IMR-90 (cell line): ENCODE measurements at regions not wholly inside any gene's neighbourhood (a gene's known extent, or its start where the extent isn't known, plus 50 kb on each side); places are given as distances from the start of the nearest gene placed in this dataset.

ENCODE experiments used
- ATAC-seq: fragments of 200-7000 bp; cut with Tn5 transposase; 2 replicates; pipeline ENCODE4 v1.9.1; 2020; ENCODE audit warnings: low read depth, mild to moderate bottlenecking, moderate library complexity
- BruUV-seq: library from RNA; stranded (reverse); fragments of 400-500 nt; replicated peaks from 2 replicates; lab custom pipeline; 2021; lab: Mats Ljungman, UMichigan
- CTCF ChIA-PET: fragments of 300-600 bp; formaldehyde crosslinking; extraction: SDS; loops from one replicate; lab custom pipeline; 2021; ENCODE audit warnings: antibody characterized with exemption; lab: Yijun Ruan, JAX
- POLR2A ChIA-PET: fragments of 300-600 bp; sonication (Branson Sonifier 250); formaldehyde crosslinking; loops from one replicate; lab custom pipeline; 2022; ENCODE audit warnings: antibody characterized with exemption; ENCODE audit not compliant: unreplicated experiment; lab: Charles Lee
- DNase-seq: peaks from one replicate; pipeline ENCODE4 v3.0.0; 2013
- H2AFZ ChIP-seq: replicated peaks from 2 replicates; pipeline ENCODE3; 2013; ENCODE audit warnings: low read length, mild to moderate bottlenecking; ENCODE audit not compliant: poor library complexity
- H2AK5ac ChIP-seq: 2 replicates; pipeline ENCODE4 v1.6.1; 2013; ENCODE audit warnings: low read depth, low read length, inconsistent platforms
- H2AK9ac ChIP-seq: replicated peaks from 2 replicates; pipeline ENCODE3; 2013; ENCODE audit warnings: mild to moderate bottlenecking, low read depth, low read length, moderate library complexity; ENCODE audit not compliant: poor library complexity
- H2BK120ac ChIP-seq: 2 replicates; pipeline ENCODE4 v1.6.1; 2013; ENCODE audit warnings: low read depth, low read length, inconsistent platforms
- H2BK15ac ChIP-seq: 3 replicates; pipeline ENCODE4 v1.6.1; 2013; ENCODE audit warnings: low read depth, low read length, inconsistent platforms
- H2BK20ac ChIP-seq: 2 replicates; pipeline ENCODE4 v1.6.1; 2013; ENCODE audit warnings: low read depth, mild to moderate bottlenecking, inconsistent platforms, low read length, moderate library complexity
- H2BK5ac ChIP-seq: 2 replicates; pipeline ENCODE4 v1.6.1; 2013; ENCODE audit warnings: mild to moderate bottlenecking, low read depth, low read length, inconsistent platforms; ENCODE audit not compliant: poor library complexity, severe bottlenecking
- H3K14ac ChIP-seq: replicated peaks from 2 replicates; pipeline ENCODE4 v1.6.1; 2013; ENCODE audit warnings: low read depth, low read length, inconsistent platforms
- H3K18ac ChIP-seq: 2 replicates; pipeline ENCODE4 v1.6.1; 2013; ENCODE audit warnings: low read depth, low read length, control low read depth
- H3K23ac ChIP-seq: 2 replicates; pipeline ENCODE4 v1.6.1; 2013; ENCODE audit warnings: low read depth, low read length, inconsistent platforms
- H3K27ac ChIP-seq: 2 replicates; pipeline ENCODE4 v1.5.1; 2013; ENCODE audit warnings: mild to moderate bottlenecking, control low read depth, low read length; ENCODE audit not compliant: insufficient read depth
- H3K27me3 ChIP-seq: 2 replicates; pipeline ENCODE4 v1.6.1; 2013; ENCODE audit warnings: low read length; ENCODE audit not compliant: control insufficient read depth, insufficient read depth
- H3K36me3 ChIP-seq: 2 replicates; pipeline ENCODE4 v1.6.1; 2013; ENCODE audit warnings: low read length, mixed read lengths; ENCODE audit not compliant: control insufficient read depth, insufficient read depth
- H3K4ac ChIP-seq: 2 replicates; pipeline ENCODE4 v1.6.1; 2013; ENCODE audit warnings: low read depth, low read length, inconsistent platforms
- H3K4me1 ChIP-seq: 2 replicates; pipeline ENCODE4 v1.6.1; 2013; ENCODE audit warnings: low read length, mixed read lengths; ENCODE audit not compliant: control insufficient read depth, insufficient read depth
- H3K4me2 ChIP-seq: 2 replicates; pipeline ENCODE4 v1.6.1; 2013; ENCODE audit warnings: low read depth, mild to moderate bottlenecking, control low read depth, low read length, moderate library complexity
- H3K4me3 ChIP-seq: 2 replicates; pipeline ENCODE4 v1.5.1; 2013; ENCODE audit warnings: low read depth, mild to moderate bottlenecking, control low read depth, low read length, moderate library complexity; ENCODE audit not compliant: insufficient read depth
- H3K56ac ChIP-seq: 2 replicates; pipeline ENCODE4 v1.6.1; 2013; ENCODE audit warnings: low read length, inconsistent platforms; ENCODE audit not compliant: insufficient read depth; ENCODE audit errors: extremely low read depth
- H3K79me1 ChIP-seq, 2 experiments: 2 replicates each; pipeline ENCODE4 v1.6.1; 2013; ENCODE audit warnings: low read length in 2 of 2, inconsistent platforms in 1 of 2, low read depth in 1 of 2
- H3K9ac ChIP-seq: 2 replicates; pipeline ENCODE4 v1.6.1; 2013; ENCODE audit warnings: low read depth, low read length, control low read depth
- H3K9me1 ChIP-seq: 2 replicates; pipeline ENCODE4 v1.6.1; 2013; ENCODE audit warnings: low read length, inconsistent platforms; ENCODE audit not compliant: insufficient read depth
- H3K9me3 ChIP-seq: 2 replicates; pipeline ENCODE4 v1.6.1; 2013; ENCODE audit warnings: low read length; ENCODE audit not compliant: control insufficient read depth, insufficient read depth
- H4K20me1 ChIP-seq: 2 replicates; pipeline ENCODE4 v1.6.1; 2013; ENCODE audit warnings: low read length, inconsistent platforms; ENCODE audit not compliant: insufficient read depth
- H4K5ac ChIP-seq: 2 replicates; pipeline ENCODE4 v1.6.1; 2013; ENCODE audit warnings: mild to moderate bottlenecking, low read depth, low read length, control low read depth
- H4K8ac ChIP-seq, 2 experiments: 2 replicates each; pipeline ENCODE4 v1.6.1; 2013; ENCODE audit warnings: low read depth in 2 of 2, low read length in 2 of 2, control low read depth in 1 of 2, inconsistent platforms in 1 of 2
- H4K91ac ChIP-seq: 2 replicates; pipeline ENCODE4 v1.6.1; 2013; ENCODE audit warnings: low read depth, low read length, inconsistent platforms; ENCODE audit not compliant: insufficient read depth
- BHLHE40 ChIP-seq: fragments of 150-350 bp; IDR thresholded peaks from 2 replicates; pipeline ENCODE4 v1.6.1; 2016; ENCODE audit warnings: mild to moderate bottlenecking, low read depth, low read length
- CEBPB ChIP-seq: IDR thresholded peaks from 2 replicates; pipeline ENCODE4 v1.6.1; 2012; ENCODE audit warnings: low read depth, low read length, improper control_type of control experiment
- CHD1 ChIP-seq: IDR thresholded peaks from 2 replicates; pipeline ENCODE4 v1.6.1; 2012; ENCODE audit warnings: low read depth, low read length, improper control_type of control experiment
- FOS ChIP-seq: fragments of 150-350 bp; IDR thresholded peaks from 2 replicates; pipeline ENCODE4 v1.6.1; 2016; ENCODE audit warnings: low read depth, low read length
- MAZ ChIP-seq: IDR thresholded peaks from 2 replicates; pipeline ENCODE4 v1.6.1; 2012; ENCODE audit warnings: low read depth, mild to moderate bottlenecking, low read length, improper control_type of control experiment, moderate library complexity, borderline replicate concordance
- POLR2A ChIP-seq: IDR thresholded peaks from 2 replicates; pipeline ENCODE4 v1.6.1; 2012; ENCODE audit warnings: mild to moderate bottlenecking, low read depth, low read length
- RFX5 ChIP-seq: IDR thresholded peaks from 2 replicates; pipeline ENCODE4 v1.8.0; 2012; ENCODE audit warnings: low read depth, mild to moderate bottlenecking, low read length, moderate library complexity
- WGBS, 2 experiments: methylation state at CpG; one replicate each; pipeline versions ENCODE4 v1.1.5 to v1.1.7; 2013; ENCODE audit warnings: missing lambda C conversion rate in 2 of 2; ENCODE audit not compliant: insufficient read length in 1 of 2; ENCODE audit errors: extremely low coverage in 2 of 2; 5-methylcytosine and 5-hydroxymethylcytosine counted together
- dilution Hi-C: fragments of 300-500 bp; cut with HindIII; formaldehyde crosslinking; loops from one replicate; pipeline ENCODE4 v1.14.3; 2018; ENCODE audit warnings: low sequenced_read_pairs; ENCODE audit not compliant: unreplicated experiment
- in situ Hi-C: fragments of 300-500 bp; cut with MboI; formaldehyde crosslinking; loops from 3 replicates; pipeline ENCODE4 v1.14.3; 2019; ENCODE audit warnings: low sequenced_read_pairs, inconsistent platforms, mixed read lengths
- intact Hi-C: fragments of 100-400 bp; cut with micrococcal nuclease; formaldehyde crosslinking; loops from 2 replicates; pipeline ENCODE4 v1.10.0; 2022
- TF ChIP-seq, protein P1 (sequence below): fragments of 150-350 bp; IDR thresholded peaks from 2 replicates; pipeline ENCODE4 v1.6.1; 2016; ENCODE audit warnings: low read depth, mild to moderate bottlenecking, low read length, moderate library complexity, borderline replicate concordance
- TF ChIP-seq, protein P2 (sequence below): conservative IDR thresholded peaks from 2 replicates; pipeline ENCODE4 v1.5.1; 2012; ENCODE audit warnings: mild to moderate bottlenecking, low read depth, low read length, improper control_type of control experiment
- TF ChIP-seq, protein P3 (sequence below): fragments of 150-350 bp; IDR thresholded peaks from 2 replicates; pipeline ENCODE4 v1.6.1; 2017; ENCODE audit warnings: mild to moderate bottlenecking, antibody characterized with exemption, low read length, low read depth

DNA sequence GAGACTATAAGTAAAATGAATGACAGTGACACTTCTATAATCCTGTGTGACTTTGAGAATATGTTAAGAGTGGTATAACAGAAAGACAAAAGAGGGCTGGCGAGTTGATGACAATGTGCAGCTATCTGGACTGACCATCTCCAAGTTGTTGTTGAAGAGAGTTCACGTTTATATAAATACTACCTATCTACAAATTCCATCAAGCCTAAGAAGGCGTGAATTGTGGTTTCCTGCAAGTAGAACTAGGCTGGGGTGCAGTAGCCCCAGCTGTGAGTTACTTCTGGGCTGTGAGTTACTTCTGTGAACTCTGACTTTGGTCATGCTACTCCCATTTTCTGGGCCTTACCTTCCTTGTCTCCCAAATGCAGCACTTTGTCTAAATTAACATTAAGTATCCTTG is 561.0 kb downstream of the TBC1D4 start:
- no peak overlapping the region for H2AFZ ChIP-seq
- H2BK5ac ChIP-seq, result no peak overlapping the region
- H3K56ac ChIP-seq, result no peak overlapping the region
- H4K91ac ChIP-seq, result no peak overlapping the region
- in situ Hi-C loops (no loop called here), intact Hi-C loops (no loop called here), dilution Hi-C loops (no loop called here)
- ATAC-seq, result no peak
- H3K23ac ChIP-seq, result no peak overlapping the region
- BruUV-seq, result no TSS peak
- H4K8ac ChIP-seq, result no peak overlapping the region
- H4K20me1 ChIP-seq, result no peaks in the 10 kb centered on the region
- no peaks in the 10 kb centered on the region for H3K9me3 ChIP-seq
- no peaks in the 10 kb centered on the region for H3K4me1 ChIP-seq
- H3K27ac ChIP-seq, result no peak overlapping the region
- ChIA-PET CTCF (no interaction called here), POLR2A (no interaction called here)
- no peak overlapping the region for H3K4me2 ChIP-seq
- H3K9ac ChIP-seq, result no peak overlapping the region
- H3K14ac ChIP-seq, result no peak overlapping the region
- no peak overlapping the region for H2AK9ac ChIP-seq
- no peaks in the 10 kb centered on the region for H3K36me3 ChIP-seq
- no peak overlapping the region for H3K4me3 ChIP-seq
- H2BK20ac ChIP-seq, result no peak overlapping the region
- H3K4ac ChIP-seq, result no peak overlapping the region
- no peaks in the 10 kb centered on the region for H3K27me3 ChIP-seq
- H3K18ac ChIP-seq, result no peak overlapping the region
- no peaks in the 10 kb centered on the region for H3K79me1 ChIP-seq
- WGBS, 2 experiments, result no CpG with 5 or more reads among the region's 3 CpGs
- H4K5ac ChIP-seq, result no peak overlapping the region
- H2AK5ac ChIP-seq, result no peak overlapping the region
- no peak overlapping the region for H2BK15ac ChIP-seq
- H3K9me1 ChIP-seq, result no peaks in the 10 kb centered on the region
- H2BK120ac ChIP-seq, result no peak overlapping the region
- no peak for DNase-seq
- TF ChIP-seq CEBPB, result no peak
- no peak for TF ChIP-seq POLR2A
- TF ChIP-seq MAZ, result no peak
- no peak for TF ChIP-seq BHLHE40
- TF ChIP-seq, protein P1, sequence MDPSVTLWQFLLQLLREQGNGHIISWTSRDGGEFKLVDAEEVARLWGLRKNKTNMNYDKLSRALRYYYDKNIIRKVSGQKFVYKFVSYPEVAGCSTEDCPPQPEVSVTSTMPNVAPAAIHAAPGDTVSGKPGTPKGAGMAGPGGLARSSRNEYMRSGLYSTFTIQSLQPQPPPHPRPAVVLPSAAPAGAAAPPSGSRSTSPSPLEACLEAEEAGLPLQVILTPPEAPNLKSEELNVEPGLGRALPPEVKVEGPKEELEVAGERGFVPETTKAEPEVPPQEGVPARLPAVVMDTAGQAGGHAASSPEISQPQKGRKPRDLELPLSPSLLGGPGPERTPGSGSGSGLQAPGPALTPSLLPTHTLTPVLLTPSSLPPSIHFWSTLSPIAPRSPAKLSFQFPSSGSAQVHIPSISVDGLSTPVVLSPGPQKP, result no peak
- TF ChIP-seq, protein P2, sequence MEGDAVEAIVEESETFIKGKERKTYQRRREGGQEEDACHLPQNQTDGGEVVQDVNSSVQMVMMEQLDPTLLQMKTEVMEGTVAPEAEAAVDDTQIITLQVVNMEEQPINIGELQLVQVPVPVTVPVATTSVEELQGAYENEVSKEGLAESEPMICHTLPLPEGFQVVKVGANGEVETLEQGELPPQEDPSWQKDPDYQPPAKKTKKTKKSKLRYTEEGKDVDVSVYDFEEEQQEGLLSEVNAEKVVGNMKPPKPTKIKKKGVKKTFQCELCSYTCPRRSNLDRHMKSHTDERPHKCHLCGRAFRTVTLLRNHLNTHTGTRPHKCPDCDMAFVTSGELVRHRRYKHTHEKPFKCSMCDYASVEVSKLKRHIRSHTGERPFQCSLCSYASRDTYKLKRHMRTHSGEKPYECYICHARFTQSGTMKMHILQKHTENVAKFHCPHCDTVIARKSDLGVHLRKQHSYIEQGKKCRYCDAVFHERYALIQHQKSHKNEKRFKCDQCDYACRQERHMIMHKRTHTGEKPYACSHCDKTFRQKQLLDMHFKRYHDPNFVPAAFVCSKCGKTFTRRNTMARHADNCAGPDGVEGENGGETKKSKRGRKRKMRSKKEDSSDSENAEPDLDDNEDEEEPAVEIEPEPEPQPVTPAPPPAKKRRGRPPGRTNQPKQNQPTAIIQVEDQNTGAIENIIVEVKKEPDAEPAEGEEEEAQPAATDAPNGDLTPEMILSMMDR, result no peak
- no peak for TF ChIP-seq CHD1
- TF ChIP-seq, protein P3, sequence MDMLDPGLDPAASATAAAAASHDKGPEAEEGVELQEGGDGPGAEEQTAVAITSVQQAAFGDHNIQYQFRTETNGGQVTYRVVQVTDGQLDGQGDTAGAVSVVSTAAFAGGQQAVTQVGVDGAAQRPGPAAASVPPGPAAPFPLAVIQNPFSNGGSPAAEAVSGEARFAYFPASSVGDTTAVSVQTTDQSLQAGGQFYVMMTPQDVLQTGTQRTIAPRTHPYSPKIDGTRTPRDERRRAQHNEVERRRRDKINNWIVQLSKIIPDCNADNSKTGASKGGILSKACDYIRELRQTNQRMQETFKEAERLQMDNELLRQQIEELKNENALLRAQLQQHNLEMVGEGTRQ, result no peak
- no peak for TF ChIP-seq FOS
- no peak for TF ChIP-seq RFX5
